IPS-20b (cell line): ENCODE measurements at regions not wholly inside any gene's neighbourhood (a gene's known extent, or its start where the extent isn't known, plus 50 kb on each side); places are given as distances from the start of the nearest gene placed in this dataset.

Experiments used
- H3K27ac ChIP-seq: one replicate; pipeline ENCODE4 v1.5.1; 2013; ENCODE audit warnings: low read length
- H3K27me3 ChIP-seq: 2 replicates; pipeline ENCODE4 v1.6.1; 2013; ENCODE audit warnings: mild to moderate bottlenecking, low read length, inconsistent platforms; ENCODE audit not compliant: insufficient read depth
- H3K36me3 ChIP-seq: 2 replicates; pipeline ENCODE4 v1.6.1; 2013; ENCODE audit warnings: low read depth, mild to moderate bottlenecking, inconsistent platforms, low read length, moderate library complexity; ENCODE audit not compliant: insufficient read depth
- H3K4me1 ChIP-seq: 2 replicates; pipeline ENCODE4 v1.6.1; 2013; ENCODE audit warnings: mild to moderate bottlenecking, control low read depth, inconsistent platforms, low read length, moderate library complexity; ENCODE audit not compliant: insufficient read depth
- H3K4me3 ChIP-seq: 2 replicates; pipeline ENCODE4 v1.5.1; 2013; ENCODE audit warnings: mild to moderate bottlenecking, low read length, inconsistent platforms
- H3K9ac ChIP-seq: 2 replicates; pipeline ENCODE4 v1.6.1; 2013; ENCODE audit warnings: low read depth, mild to moderate bottlenecking, inconsistent platforms, low read length, moderate library complexity
- H3K9me3 ChIP-seq: 2 replicates; pipeline ENCODE4 v1.6.1; 2013; ENCODE audit warnings: mild to moderate bottlenecking, low read depth, low read length, inconsistent platforms; ENCODE audit not compliant: insufficient read depth

DNA sequence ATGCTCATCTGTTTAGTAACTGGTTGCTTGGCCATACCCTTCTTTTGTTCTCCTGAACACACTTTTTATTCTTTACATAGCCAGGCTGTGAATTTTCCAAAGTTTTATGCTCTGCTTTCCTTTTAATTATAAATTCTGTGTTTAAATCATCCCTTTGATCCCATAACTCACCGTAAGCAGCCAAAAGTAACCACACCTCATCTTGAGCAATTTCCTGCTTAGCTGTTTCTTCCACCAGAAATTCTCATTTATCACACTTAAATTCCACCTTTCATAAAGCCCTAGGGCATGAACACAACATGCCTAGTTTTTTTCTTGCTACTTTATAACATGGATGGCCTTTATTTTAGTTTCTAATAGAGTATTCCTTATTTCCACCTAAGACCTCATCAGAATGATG is 510.7 kb downstream of the C12orf50 start:
- Histone ChIP-seq H3K9me3 (no peaks in the 10 kb centered on the region), H3K4me3 (no peak overlapping the region), H3K4me1 (no peaks in the 10 kb centered on the region), H3K27me3 (no peaks in the 10 kb centered on the region), H3K36me3 (no peaks in the 10 kb centered on the region), H3K27ac (no peak overlapping the region), H3K9ac (no peak overlapping the region)

DNA sequence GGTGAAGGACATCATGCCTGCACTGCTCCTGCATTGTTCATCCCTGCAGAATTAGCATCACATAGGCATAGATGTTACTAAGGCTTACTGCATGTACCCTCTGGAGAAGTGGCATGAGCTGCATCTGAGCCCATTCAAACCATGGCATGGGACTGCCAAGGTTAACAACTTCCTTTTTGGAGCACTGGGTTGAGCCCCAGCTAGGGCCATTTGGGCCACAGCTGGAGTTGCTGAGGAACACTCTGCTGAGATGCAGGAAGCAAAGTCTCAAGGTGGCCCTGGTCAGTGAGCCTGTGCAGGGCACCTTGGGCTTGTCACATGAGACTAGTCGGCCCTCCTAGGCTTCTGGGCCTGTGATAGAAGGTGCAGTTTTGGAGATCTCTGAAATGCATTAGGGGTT is 511.2 kb downstream of the C12orf50 start:
- Histone ChIP-seq H3K9ac (no peak overlapping the region), H3K4me3 (no peak overlapping the region), H3K9me3 (no peaks in the 10 kb centered on the region), H3K27me3 (no peaks in the 10 kb centered on the region), H3K27ac (no peak overlapping the region), H3K4me1 (no peaks in the 10 kb centered on the region), H3K36me3 (no peaks in the 10 kb centered on the region)

DNA sequence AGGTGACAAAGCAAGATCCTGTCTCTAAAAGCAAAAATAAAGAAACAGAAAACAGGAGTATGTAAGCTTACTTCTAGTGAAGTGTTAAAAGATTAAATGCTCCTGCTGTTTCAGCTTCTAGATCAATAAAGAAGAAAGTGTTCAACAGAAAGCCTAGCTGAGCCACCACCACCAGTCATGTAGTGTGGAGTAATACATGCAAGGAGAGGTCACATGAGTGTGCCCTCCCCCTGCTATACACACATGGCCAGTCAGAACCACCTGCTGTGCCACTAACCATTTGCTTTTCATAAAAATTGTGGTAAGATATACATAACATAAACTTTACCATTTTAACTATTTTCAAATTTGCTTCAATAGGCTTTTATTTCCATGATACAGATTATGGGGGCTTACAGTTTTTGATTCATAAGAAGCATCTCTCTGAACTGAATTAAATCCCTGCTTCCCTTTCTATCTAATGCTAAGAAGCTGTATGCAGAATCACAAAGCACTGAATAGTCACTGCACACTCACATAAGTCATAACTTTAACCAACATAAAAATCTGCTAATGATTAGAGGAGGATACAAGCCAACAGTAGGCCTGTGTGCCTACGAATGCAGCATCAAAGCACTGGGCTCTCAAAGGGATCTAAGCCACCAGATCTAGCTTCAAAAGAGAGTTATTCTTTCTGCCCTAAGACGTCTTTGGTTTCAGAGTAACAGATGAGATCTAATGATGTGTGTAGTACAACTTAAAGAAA is 515.5 kb downstream of the C12orf50 start:
- Histone ChIP-seq H3K36me3 (no peaks in the 10 kb centered on the region), H3K4me3 (no peak overlapping the region), H3K4me1 (no peaks in the 10 kb centered on the region; the same call in 1 of the 2 replicates), H3K9me3 (no peaks in the 10 kb centered on the region), H3K9ac (no peak overlapping the region), H3K27ac (no peak overlapping the region), H3K27me3 (no peaks in the 10 kb centered on the region)

DNA sequence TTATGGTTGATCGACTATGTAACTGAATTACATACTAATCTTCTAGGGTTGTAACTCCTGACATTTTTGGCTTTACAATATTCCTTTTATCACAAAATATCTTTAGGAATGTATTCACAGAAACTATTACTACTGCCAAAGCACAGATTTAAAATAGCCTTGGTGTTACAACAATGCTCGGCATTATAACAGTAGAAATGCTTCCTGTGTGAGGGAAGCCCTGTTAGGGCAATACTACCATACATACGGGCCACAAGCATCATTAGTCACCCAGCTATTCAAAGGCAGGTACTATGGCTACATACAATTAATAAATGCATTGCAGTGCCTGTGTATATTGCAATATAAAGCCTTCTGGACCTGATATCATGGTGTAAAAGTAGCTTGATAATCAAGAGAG is 517.8 kb downstream of the C12orf50 start:
- H3K4me1 ChIP-seq, result no peaks in the 10 kb centered on the region; the same call in 1 of the 2 replicates
- H3K36me3 ChIP-seq, result no peaks in the 10 kb centered on the region
- no peaks in the 10 kb centered on the region for H3K27me3 ChIP-seq
- H3K27ac ChIP-seq, result no peak overlapping the region
- H3K9me3 ChIP-seq, result no peaks in the 10 kb centered on the region
- no peak overlapping the region for H3K4me3 ChIP-seq
- H3K9ac ChIP-seq, result no peak overlapping the region

DNA sequence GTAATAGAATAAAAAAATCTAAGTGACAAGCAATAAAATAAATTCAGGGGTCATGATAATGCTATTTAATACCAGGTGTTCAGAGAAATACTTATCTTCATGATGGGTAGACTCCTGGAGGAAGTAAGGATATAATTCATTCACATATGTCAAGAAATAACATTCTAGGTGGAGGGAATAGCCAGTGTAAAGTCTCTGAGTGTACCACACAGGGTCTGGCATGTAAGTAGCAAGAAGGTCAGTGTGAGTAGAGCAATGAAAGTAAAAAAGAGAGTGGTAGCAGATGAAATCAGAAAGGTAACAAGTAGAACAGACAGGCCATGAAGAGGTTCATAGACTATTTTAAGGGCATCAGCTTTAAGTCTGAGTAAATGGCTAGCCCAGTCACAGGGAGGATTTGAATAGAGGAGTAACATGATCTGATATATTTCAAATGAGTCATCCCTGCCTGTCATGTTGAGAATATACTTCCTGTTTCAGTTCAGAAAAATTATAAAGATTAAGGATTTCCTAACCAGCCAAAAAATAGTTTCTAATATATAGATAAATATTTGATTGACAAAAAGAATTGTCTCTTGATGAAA is 519.9 kb downstream of the C12orf50 start:
- Histone ChIP-seq H3K9ac (no peak overlapping the region), H3K9me3 (no peaks in the 10 kb centered on the region), H3K4me1 (no peaks in the 10 kb centered on the region; the same call in 1 of the 2 replicates), H3K36me3 (no peaks in the 10 kb centered on the region), H3K4me3 (no peak overlapping the region), H3K27ac (no peak overlapping the region), H3K27me3 (no peaks in the 10 kb centered on the region)

DNA sequence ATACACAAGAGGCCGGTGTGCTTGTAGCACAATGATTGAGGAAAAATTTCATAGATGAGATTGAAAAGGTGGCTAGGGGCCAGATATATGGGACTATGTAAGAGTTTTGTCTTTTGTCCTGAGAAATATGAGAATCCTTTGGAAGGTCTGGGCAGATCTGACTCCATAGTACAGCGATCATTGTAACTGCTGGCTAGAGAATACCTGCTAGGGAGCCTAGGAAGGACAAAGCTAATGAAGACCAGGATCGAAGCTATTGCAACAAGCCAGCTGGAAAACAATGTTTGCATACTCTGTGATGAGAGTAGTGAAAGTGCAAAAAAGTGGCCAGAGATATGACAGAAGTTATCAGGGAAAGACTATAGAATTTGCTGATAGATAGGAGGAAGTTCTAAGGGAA is 537.6 kb downstream of the C12orf50 start:
- Histone ChIP-seq H3K4me3 (no peak overlapping the region), H3K36me3 (no peaks in the 10 kb centered on the region), H3K27ac (no peak overlapping the region), H3K9me3 (no peaks in the 10 kb centered on the region), H3K27me3 (no peaks in the 10 kb centered on the region), H3K9ac (no peak overlapping the region), H3K4me1 (no peaks in the 10 kb centered on the region)

DNA sequence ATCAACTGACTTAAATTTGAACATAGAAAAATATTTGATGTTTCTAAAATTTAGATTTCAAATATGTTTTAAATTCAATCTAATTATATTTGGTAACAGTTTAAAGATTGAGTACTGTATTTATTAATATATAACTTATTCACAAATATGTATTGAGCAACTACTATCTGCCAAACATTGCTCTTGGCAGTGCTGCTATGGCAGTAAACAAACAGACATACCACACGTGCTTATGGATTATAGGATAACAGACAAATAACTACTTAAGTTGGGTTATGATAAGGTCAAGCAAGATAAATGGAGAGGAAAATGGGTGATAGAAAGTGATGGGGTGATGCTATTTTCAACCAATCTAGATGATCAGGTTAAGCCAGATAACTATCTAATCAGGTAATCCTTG is 538.1 kb downstream of the C12orf50 start:
- Histone ChIP-seq H3K9ac (no peak overlapping the region), H3K9me3 (no peaks in the 10 kb centered on the region), H3K4me3 (no peak overlapping the region), H3K27me3 (no peaks in the 10 kb centered on the region), H3K27ac (no peak overlapping the region), H3K4me1 (no peaks in the 10 kb centered on the region), H3K36me3 (no peaks in the 10 kb centered on the region)

DNA sequence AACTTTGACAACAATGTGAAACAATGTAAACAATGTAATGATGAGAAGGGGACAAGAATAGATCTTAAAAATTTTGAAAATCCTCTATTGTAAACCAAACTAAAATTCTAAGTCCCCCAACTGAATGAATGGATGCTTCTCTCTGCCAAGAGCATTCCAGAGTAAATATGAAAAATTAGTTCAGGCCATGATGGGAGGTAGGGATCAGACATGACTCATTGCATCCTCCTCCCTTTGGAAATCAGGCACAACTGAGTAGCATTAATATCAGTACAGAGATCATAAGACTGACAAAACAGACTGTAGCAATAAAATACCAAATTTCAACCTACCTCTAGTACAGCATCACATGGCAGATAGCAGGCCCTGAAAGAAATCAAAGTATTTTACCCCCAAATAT is 559.9 kb downstream of the C12orf50 start:
- no peak overlapping the region for H3K4me3 ChIP-seq
- H3K4me1 ChIP-seq, result peaks cover 9% of the 10 kb centered on the region; the same call in 1 of the 2 replicates
- no peak overlapping the region for H3K9ac ChIP-seq
- no peaks in the 10 kb centered on the region for H3K9me3 ChIP-seq
- H3K27ac ChIP-seq, result no peak overlapping the region
- no peaks in the 10 kb centered on the region for H3K27me3 ChIP-seq
- no peaks in the 10 kb centered on the region for H3K36me3 ChIP-seq

DNA sequence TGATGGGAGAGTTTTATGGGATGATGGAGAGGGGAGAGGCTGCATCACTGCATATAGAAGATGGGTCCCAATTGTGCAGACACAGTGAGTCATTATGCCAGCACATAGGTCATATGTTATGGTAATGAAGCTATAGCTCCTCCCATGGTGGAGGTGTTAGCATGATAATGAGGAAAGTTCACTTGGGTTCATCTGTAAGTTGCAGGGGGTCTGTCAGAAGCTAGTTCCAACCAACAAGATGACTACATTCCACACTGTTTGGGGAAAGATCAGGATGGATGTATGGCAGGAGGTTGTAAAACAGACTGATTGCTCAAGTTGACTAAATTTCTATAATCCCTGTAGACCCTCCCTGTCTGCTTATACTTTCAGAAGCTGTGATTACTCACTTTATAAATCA is 561.3 kb downstream of the C12orf50 start:
- Histone ChIP-seq H3K27me3 (no peaks in the 10 kb centered on the region), H3K36me3 (no peaks in the 10 kb centered on the region), H3K9ac (no peak overlapping the region), H3K27ac (no peak overlapping the region), H3K4me1 (peaks cover 9% of the 10 kb centered on the region; the same call in 1 of the 2 replicates), H3K4me3 (no peak overlapping the region), H3K9me3 (no peaks in the 10 kb centered on the region)

DNA sequence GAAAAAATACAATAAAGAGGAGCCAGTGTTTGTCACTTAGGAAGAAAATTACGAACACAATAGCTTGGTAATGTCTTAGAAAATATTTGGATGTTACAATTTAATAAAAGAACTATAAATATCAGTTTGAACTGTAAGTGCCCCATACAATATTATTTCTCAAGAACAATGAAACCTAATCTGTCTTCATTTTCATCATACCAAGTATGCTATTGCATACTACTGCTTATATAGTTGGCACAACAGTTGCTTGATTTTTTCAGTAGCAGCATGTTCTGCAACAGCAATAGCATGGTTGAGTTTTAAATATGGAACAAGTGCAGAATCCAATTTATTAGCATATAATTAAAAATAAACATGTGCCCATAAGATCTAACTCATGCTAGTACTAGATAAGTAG is 564.6 kb downstream of the C12orf50 start:
- Histone ChIP-seq H3K27me3 (no peaks in the 10 kb centered on the region), H3K4me3 (no peak overlapping the region), H3K9me3 (no peaks in the 10 kb centered on the region), H3K4me1 (peaks cover 9% of the 10 kb centered on the region; the same call in 1 of the 2 replicates), H3K9ac (no peak overlapping the region), H3K36me3 (no peaks in the 10 kb centered on the region), H3K27ac (no peak overlapping the region)

DNA sequence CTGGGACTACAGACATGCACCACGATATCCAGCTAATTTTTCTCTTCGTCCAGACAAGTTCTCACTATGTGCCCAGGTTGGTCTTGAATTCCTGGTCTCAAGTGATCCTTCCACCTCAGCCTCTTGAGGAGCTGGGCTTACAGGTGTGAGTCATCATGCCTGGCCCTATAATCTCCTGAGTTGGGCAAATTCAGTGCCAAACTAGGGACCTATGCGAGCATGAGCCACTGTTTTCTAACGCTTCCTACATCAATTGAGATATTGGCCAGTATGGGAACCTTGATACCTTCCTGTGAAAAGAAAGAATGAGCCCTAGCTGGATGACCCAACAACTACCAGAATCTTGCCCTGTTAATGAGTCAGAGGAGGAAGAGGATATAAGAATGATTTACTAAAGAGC is 585.2 kb downstream of the C12orf50 start:
- no peak overlapping the region for H3K9ac ChIP-seq
- no peak overlapping the region for H3K27ac ChIP-seq
- H3K4me3 ChIP-seq, result no peak overlapping the region
- no peaks in the 10 kb centered on the region for H3K4me1 ChIP-seq
- H3K36me3 ChIP-seq, result no peaks in the 10 kb centered on the region
- H3K9me3 ChIP-seq, result no peaks in the 10 kb centered on the region; the same call in 1 of the 2 replicates
- no peaks in the 10 kb centered on the region for H3K27me3 ChIP-seq

DNA sequence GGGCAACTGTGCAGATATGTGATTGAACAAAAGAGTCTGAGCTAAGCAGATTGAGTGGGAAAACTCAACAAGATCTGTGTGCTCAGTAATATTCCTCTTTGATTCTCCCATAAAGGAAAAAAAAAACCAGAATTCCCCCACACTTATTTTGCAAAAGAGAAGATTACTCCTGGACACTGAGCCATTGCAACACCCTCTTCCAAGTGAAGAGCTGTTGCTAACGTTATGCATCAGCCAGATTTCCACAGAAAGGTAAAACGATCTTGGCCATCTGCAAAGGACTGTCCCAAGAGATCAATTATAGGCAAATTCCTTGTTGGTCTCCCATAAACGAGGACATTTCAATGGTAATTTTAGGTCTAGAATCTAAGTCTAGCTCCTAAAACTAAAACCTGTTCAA is 587.7 kb downstream of the C12orf50 start:
- Histone ChIP-seq H3K36me3 (no peaks in the 10 kb centered on the region), H3K27me3 (no peaks in the 10 kb centered on the region), H3K9ac (no peak overlapping the region), H3K27ac (no peak overlapping the region), H3K4me3 (no peak overlapping the region), H3K4me1 (no peaks in the 10 kb centered on the region), H3K9me3 (no peaks in the 10 kb centered on the region)
